ENCODE measurements at regions not wholly inside any gene's neighbourhood (a gene's known extent, or its start where the extent isn't known, plus 50 kb on each side); places are given as distances from the start of the nearest gene placed in this dataset.

- TF ChIP-seq, protein P1, sequence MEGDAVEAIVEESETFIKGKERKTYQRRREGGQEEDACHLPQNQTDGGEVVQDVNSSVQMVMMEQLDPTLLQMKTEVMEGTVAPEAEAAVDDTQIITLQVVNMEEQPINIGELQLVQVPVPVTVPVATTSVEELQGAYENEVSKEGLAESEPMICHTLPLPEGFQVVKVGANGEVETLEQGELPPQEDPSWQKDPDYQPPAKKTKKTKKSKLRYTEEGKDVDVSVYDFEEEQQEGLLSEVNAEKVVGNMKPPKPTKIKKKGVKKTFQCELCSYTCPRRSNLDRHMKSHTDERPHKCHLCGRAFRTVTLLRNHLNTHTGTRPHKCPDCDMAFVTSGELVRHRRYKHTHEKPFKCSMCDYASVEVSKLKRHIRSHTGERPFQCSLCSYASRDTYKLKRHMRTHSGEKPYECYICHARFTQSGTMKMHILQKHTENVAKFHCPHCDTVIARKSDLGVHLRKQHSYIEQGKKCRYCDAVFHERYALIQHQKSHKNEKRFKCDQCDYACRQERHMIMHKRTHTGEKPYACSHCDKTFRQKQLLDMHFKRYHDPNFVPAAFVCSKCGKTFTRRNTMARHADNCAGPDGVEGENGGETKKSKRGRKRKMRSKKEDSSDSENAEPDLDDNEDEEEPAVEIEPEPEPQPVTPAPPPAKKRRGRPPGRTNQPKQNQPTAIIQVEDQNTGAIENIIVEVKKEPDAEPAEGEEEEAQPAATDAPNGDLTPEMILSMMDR (conservative IDR thresholded peaks at IDR 0.05; ENCODE audit: low read depth, low read length) = no peak
- TF ChIP-seq EZH2 (IDR thresholded peaks at IDR 0.05; ENCODE audit: borderline replicate concordance, low read depth, low read length, poor library complexity, severe bottlenecking) = no peak
Observed at GRCh38 chr5:94102849-94103248, 361.4 kb upstream of the POU5F2 start.

Data from A673 (cell line).